ENCODE measurements at regions not wholly inside any gene's neighbourhood (a gene's known extent, or its start where the extent isn't known, plus 50 kb on each side); places are given as distances from the start of the nearest gene placed in this dataset.
"Not testable (repeated sequence)": the region's sequence is repeated elsewhere in the genome, so short reads cannot be mapped to it uniquely, and the experiment has no call there.

DNA sequence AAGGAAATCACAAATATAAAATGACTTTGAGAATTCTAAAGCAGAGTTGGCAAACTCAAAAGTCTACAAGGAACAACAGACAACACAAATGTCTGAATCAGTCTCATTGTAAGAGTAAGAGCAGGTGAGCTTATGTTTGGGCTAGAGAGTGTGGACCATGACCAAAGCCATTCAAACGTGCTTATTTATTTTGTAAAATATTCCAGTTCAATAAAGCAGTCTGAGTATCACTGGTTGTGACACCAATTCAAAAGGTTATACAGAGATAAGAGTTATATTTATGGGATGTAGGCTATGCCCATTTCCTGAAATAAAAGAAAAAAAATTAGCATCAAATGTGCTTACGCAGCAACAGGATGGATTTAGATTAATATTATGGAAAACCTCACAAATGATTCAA is 251.6 kb downstream of the KLF5 start:
- no peak for DNase-seq (ENCODE audit: extremely low read depth, low read depth)
- no peak overlapping the region for H3K4me3 ChIP-seq (replicated peaks; ENCODE audit: low read depth, low read length)
- TF ChIP-seq, protein P1, sequence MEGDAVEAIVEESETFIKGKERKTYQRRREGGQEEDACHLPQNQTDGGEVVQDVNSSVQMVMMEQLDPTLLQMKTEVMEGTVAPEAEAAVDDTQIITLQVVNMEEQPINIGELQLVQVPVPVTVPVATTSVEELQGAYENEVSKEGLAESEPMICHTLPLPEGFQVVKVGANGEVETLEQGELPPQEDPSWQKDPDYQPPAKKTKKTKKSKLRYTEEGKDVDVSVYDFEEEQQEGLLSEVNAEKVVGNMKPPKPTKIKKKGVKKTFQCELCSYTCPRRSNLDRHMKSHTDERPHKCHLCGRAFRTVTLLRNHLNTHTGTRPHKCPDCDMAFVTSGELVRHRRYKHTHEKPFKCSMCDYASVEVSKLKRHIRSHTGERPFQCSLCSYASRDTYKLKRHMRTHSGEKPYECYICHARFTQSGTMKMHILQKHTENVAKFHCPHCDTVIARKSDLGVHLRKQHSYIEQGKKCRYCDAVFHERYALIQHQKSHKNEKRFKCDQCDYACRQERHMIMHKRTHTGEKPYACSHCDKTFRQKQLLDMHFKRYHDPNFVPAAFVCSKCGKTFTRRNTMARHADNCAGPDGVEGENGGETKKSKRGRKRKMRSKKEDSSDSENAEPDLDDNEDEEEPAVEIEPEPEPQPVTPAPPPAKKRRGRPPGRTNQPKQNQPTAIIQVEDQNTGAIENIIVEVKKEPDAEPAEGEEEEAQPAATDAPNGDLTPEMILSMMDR (IDR thresholded peaks at IDR 0.05; ENCODE audit: low read depth, low read length, missing control alignments): no peak

DNA sequence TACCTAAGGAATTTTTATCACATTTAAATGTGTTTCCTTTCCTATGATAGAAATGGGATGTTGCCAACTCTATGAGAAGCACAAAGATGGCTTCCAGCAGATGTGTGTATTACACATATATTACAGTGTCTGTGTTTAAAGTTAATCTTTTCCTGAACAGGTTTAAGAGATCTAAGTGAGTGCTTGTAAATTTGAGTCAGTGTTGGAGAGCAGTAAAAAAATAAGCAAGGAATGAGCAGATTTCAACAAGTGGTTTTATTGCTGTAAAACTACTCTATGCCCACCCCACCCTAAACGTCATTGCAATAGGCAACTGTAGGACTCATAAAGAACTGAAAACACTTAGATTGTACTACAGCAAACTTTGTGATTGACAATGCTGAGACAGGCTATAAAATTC is 248.7 kb downstream of the KLF5 start:
- peak; percentile 44 for DNase-seq (ENCODE audit: extremely low read depth, low read depth)
- H3K4me3 ChIP-seq (replicated peaks; ENCODE audit: low read depth, low read length): no peak overlapping the region
- TF ChIP-seq, protein P1 (IDR thresholded peaks at IDR 0.05; ENCODE audit: low read depth, low read length, missing control alignments): no peak

DNA sequence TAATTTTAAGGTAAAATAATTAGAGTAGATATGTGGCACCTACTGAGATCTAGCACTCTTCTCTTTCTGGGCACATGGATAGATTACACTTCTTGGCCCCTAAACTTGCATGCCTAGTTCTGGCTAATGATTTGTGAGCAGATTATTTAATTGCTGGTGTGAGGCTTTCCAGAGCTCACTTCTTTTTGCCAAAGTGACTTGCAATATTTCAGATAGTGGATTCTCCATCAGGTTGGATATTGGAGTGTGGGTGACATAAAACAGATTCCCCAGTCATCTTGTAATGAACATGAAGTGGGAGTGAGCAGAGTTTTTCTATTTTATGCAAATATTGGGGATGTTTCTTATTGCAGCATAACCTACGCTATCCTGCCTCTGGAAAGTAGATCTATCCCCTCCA is 247.9 kb downstream of the KLF5 start:
- no peak overlapping the region for H3K4me3 ChIP-seq (replicated peaks; ENCODE audit: low read depth, low read length)
- DNase-seq (ENCODE audit: extremely low read depth, low read depth): no peak
- TF ChIP-seq, protein P1 (IDR thresholded peaks at IDR 0.05; ENCODE audit: low read depth, low read length, missing control alignments): no peak

- H3K4me3 ChIP-seq (replicated peaks; ENCODE audit: low read depth, low read length): no peak overlapping the region
- TF ChIP-seq, protein P1 (IDR thresholded peaks at IDR 0.05; ENCODE audit: low read depth, low read length, missing control alignments): no peak
- no peak for DNase-seq (ENCODE audit: extremely low read depth, low read depth)
Observed at GRCh38 chr13:73304442-73304841, 245.6 kb downstream of the KLF5 start.

GRCh38 chr13:73303851-73304250 is 245.0 kb downstream of the KLF5 start:
- TF ChIP-seq, protein P1 (IDR thresholded peaks at IDR 0.05; ENCODE audit: low read depth, low read length, missing control alignments): no peak
- DNase-seq (ENCODE audit: extremely low read depth, low read depth): no peak

GRCh38 chr13:73301622-73302021 is 242.8 kb downstream of the KLF5 start:
- not testable (repeated sequence) for H3K4me3 ChIP-seq (replicated peaks; ENCODE audit: low read depth, low read length); DNase-seq (ENCODE audit: extremely low read depth, low read depth)

More at GRCh38 chr13:73303851-73304250, 245.0 kb downstream of the KLF5 start:
- H3K4me3 ChIP-seq (replicated peaks; ENCODE audit: low read depth, low read length): no peak overlapping the region

DNA sequence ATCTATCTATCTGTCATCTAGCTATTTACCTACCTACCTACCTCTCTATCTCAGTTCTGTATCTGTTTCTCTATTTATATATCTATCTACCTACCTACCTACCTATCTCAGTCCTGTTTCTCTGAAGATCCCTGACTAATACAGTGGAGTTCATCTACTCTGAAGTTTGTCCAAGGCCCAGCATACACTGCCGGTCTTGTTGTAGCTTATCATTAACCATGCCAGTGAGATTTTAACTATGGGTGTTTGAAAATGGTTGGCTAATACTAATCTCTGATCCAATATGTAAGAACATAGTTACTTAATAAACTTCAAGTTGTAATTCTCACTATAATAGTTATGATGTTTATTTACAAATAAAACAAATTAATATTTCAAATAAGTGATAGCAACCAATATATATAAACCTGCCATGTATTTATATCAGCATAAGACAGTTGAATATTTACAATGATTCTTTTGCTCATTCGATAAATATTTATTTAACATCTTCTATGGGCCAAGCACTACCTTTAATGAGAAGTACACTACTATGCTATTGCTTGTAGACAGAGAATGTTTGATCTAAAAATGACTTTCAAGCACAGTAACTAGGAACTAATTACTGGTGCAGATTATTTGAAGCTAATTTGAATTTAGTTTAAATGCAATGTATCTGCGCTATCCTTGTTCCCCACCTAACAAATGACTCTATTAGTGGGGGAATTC is 242.1 kb downstream of the KLF5 start:
- TF ChIP-seq, protein P1 (IDR thresholded peaks at IDR 0.05; ENCODE audit: low read depth, low read length, missing control alignments): no peak
- no peak overlapping the region for H3K4me3 ChIP-seq (replicated peaks; ENCODE audit: low read depth, low read length)
- no peak for DNase-seq (ENCODE audit: extremely low read depth, low read depth)

Data from HFF-Myc (cell line).